SHP77 treated with DMSO at 0.1 percent for 48 hours (cell line): ENCODE measurements at regions not wholly inside any gene's neighbourhood (a gene's known extent, or its start where the extent isn't known, plus 50 kb on each side); places are given as distances from the start of the nearest gene placed in this dataset.

Experiments used
- DNase-seq: peaks from one replicate; lab custom pipeline; 2025; lab: John Stamatoyannopoulos, UW

DNA sequence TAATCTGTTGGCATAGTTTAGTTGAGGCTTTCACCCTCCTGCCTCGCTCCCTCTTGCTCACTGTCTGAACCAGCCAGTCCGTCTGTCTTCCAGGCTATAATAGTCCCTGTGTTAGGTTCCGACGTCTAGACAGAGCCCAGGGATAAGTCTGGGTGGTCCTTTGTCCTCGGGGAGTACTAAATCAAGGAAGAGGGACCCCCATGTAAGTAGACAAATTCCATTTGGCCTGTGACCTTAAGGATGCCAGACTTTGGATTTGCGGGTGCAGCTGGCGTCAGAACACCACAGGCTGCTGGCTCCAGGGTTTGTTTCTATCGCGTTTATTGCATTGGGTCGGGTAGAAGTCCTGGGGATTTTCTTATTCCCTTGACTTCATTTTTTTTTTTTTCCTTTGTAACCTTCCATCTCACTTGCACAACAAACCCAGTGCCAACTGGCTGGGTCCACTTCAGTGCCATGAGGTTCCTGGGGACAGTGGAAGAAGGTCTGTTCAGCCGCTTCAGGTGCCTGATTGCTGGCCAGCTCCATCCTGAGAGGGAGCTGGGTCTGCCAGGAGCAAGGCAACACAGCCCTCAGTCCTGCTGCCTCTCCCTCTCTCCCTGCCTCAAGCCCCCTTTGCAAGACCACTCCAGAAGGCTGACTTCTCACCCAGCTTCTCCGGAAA is 95.4 kb upstream of the KLHL25 start:
- DNase-seq, result no peak

DNA sequence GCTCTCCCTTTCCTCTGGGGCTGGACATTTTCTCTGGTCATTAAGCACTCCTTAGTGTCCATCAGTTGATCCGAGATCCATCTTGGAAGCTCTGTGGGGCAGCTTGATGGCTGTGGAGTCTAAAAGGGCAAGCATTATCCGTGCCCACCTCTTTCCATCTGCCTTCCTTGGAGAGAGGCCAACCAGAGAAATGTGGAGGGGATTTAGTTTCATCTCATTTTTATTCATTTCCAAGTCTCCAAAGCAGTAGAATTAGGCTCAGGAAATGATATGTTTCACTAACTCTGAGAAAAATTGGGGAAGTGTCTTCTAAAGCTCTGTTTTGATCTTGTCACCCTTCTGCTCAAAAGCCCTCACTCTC is 95.9 kb upstream of the KLHL25 start:
- DNase-seq, result no peak

DNA sequence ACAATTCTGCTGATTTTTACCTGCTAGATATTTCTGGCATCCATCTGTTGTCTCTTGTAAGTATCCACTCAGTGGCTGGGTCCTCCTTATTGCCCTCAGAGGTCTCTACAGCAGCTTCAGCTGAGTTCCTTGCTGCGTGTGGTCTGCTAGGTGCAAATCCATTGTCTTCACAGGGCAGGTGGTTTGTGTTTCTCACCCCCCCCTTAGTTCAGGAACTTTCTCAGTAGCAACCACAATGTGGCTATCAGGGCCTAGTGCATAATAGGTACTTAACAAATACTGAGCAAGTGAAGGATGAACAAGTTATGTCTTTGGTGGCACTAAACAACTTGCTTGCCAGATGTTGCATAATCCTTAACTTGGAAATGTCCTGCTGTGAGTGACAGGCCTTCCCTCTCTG is 96.7 kb upstream of the KLHL25 start:
- DNase-seq, result no peak

DNA sequence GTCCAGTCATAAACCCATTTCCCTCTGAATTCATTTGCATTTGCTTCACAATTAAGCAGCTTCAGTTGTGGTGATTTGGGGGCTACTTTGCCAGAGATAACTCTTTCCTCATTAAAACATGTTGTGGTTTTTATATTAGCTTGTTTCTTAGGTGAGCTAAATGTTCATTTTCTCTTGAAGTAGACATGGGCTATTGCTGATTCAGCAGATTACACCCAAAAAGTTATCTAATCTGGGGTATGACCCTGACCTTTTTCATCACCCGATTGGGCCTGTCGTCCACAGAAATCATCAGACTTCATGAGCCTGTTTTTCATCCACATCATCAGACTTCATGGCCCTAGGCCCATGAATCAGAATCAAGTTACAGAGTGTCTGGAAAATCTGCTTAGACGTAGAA is 97.5 kb upstream of the KLHL25 start:
- no peak for DNase-seq

DNA sequence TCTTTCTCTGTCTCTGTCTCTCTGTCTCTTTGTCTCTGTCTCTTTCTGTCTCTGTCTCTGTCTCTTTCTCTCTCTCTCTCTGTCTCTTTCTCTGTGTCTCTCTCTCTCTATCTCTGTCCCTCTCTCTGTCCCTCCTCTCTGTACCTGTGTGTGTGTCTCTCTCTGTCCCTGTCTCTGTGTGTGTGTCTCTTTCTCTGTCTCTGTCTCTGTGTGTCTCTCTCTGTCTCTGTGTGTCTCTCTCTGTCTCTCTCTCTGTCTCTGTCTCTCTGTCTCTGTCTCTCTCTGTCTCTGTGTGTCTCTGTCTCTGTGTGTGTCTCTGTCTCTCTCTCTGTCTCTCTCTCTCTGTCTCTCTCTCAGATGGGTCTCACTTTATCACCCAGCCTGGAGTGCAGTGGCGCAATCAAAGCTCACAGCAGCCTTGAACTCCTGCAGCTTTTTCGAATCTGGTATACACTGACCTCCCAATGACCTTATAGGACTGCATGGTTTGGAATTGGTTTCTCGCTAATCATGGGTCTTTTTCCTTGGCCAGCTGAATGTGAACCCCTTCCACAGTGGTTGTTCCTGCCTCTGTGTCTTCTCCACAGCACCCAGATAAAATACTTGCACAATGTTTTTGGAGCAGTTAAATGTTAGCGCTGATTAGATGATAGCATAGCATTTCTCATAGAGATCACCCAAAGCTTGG is 102.6 kb upstream of the KLHL25 start:
- DNase-seq, result no peak

DNA sequence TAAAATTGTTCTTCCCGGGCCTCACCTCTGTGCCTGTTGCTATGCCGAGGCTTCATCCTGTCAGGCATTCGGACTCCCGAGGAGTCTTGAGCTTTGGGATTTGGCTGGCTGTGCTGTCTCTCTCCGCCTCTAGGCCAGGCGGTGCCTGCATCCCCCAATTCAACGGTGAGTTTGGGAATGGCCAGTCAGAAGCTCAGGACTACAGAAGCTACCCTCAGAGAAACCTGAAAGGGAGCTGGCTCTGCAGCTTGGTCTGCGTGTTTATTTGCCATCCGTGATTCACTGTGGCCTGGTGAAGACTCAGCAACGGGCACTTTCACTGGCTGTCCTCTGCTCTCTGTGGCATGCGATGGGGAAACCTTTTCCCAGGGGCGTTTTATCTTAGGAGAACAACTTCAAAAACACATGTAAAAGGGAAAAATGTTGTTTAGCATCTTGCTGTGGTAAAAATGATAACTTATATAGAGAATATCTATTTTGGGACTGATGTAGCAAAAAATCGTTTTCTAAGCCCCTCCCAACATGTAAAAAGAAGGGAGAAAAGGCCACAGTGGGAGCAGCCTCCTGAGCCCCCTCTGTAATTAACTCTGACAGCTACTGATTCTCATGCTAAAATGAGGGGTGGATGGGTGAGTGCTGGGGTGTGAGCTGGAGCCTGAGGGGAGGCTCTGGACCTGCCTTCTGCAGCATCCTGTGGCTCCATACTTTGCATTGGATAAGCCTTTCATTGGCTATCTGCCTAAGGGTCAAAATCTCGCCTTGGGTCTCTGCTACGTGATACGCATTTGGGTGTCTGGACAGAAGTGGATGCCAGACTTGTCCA is 103.4 kb upstream of the KLHL25 start:
- no peak for DNase-seq

DNA sequence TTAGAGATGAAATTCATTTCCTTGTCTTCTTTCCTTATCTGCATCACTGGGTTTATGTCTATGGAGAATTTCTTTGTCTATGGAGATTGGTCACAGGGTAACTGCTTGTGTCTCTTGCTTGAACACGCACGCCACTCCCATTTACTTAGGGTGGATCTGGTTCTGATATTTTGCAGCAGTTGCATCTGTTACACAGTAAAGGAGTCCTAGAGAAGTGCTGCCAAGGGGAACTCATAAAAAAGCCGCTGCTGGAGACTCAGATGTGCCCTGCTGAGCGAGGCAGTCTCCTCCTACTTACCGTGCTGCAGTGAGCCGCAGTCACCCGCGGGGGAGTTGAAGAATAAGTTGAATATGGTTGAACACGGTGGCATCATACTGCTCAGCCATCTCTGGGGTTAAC is 105.2 kb upstream of the KLHL25 start:
- no peak for DNase-seq

DNA sequence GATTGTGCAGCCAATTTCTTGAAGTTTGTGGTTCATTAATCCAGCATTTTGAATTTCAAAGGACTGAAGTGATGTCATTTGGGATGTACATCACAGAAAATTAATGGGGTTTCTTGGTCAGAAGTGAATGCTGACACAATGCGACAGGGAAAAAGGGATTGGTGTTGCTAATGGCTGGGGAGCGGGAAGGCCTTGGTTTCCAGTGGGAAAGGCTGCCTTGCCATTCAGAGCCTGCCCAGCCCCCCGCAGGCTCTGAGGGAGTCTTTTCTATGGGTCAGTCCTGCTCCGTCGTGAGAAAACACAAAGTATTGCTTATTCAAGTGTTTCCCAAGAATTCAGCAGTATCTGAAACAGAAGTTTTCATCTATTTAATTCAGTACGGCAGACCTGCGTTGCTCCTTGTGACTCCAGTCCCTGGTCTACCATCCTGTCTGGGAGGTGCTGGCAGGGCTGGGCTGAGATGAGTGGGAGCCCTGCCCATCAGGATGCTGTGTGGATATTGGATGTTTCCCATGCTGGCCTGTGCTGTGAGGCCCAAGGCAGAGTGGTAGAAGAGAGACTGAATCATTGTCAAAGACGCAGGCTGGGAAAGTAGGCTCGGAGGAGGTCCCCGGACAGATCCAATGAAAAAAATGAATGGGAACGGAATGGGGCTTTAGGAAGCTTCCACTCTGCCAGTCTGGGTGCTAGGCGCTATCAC is 111.2 kb upstream of the KLHL25 start:
- no peak for DNase-seq

DNA sequence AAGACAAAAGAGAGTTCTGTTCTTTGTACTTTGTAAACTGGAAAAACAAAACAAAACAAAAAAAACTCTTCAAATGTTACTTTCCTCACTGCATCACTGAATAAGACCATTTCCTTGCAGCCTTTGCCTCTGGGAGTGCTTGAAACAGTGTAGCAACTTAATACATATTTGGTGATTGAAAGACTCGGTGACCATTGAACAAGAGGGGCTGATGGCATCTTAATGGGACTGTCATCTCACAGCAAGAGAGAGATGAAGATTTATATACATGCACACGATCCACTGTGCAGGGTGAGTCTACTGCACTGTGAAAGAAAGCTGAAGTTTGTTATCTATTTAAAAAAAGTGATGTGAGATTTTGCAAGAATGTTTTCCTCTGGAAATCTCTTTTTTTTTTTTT is 111.9 kb upstream of the KLHL25 start:
- DNase-seq, result no peak

DNA sequence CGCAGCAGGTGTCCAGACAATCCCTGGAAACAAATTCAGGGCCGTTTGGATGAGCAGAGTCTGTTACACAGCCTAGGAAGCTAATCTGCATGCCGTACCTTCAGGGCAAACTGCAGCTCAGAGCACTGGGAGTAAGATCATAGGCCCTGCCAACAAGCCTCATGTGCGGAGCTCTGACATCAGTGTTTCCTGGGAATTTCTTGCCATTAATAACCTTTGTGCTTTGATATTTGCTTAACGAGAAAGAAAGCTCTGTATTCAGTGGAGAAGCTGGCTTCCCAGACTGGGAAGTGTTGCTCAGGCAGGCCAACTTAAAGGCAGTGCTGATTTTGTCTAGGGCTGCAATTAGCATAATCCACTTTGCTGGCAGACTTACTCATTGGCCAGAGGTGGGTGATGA is 116.1 kb upstream of the KLHL25 start:
- DNase-seq, result no peak

DNA sequence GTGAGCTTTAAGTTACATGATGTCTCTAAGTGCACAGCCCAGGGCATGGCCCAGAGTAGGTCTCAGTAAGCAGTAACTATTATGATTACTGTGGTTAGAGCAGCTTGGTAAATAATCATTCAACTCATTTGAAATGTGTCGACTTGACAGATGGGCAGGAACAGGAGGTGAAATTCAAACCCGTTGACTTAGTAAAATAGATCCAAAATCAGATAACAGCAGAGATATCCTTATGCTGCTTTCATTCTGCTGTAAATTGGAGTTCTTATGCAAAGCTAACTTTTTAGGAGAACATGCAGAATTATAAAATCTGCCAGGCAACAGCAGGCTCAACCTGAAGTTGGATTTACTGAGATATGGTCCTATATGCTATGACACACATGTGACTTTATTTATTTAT is 118.7 kb upstream of the KLHL25 start:
- no peak for DNase-seq

DNA sequence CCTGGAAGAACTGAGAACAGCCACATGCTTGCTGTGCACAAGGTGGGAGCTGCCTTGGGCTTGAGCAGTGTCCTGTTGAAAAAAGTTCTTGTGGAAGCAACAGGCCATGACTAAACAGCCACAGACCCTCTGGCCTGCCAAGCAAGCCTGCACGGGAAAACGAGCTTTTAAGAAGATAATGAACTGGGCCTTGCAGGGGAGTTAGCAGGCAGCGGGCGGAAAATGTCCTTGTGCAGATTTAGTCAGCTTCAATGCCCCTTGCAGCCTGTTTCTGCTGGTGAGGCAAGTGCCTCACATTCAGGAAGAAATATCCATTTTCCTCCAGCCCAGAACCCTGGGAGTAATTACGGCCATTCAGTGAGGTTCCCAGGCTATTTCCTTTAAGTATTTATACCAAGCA is 126.2 kb upstream of the KLHL25 start:
- DNase-seq, result no peak

DNA sequence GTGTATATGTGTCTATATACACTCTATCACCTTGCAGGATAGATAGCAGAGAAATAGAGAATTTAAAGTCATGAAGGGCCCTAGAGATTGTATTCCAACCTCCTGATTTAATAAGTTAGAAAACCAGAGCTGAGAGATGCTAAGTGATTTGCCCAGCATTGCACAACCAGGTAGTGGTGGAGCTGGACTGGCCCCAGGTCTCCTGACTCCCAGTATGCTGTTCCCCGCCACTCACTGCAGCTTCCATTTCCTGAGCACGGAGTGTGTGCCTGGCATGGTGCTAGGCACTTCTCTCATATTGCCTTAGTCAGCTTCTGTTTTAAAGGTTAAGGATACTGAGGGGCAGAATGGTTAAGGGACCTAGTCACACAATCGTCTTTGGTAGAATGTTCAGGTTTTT is 129.4 kb upstream of the KLHL25 start:
- DNase-seq, result no peak

DNA sequence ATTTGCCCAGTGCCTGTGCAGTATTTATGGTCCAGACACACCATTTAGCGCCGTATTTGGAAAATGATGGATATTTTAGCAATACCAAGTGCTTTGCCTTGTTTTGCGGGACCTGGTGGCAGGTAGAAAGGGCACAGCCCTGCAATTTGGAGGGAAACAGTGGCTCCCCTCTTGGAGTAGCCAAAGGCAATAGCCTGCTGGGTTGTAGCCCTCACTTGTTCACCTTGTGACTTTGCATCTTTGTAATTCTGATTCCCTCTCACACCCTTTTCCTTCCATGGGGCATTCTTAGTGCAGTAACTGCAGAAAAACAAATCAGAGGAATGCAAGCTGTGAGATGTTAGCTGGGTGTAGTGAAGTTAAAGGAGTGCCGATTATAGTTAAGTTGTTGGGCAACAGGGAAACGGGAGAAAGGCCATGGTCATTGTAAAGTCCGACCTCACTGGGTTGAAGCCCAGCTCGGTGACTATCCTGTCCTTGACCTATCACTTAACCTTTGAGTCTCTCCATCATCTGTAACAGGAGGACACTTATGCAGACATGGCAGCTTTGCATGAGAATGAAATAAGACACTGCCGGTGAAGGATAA is 131.0 kb upstream of the KLHL25 start:
- DNase-seq, result no peak

DNA sequence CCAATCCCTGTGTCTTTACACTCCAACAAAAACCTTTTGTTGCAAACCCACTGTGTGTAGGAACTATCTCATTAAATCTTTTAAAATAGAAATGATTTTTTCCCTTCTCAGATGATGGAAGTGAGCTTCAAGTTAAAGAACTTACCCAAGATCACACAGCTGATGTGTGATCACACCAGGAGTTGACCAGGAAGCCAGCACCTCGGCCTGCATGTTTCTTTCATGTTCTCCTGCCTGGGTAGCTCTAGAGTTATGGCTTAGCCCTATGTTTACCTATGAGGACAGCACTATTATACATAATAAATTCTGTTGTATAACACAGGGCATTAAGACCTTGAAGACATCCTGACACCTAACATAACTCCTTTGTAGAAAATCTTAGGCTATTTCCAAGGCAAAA is 132.1 kb upstream of the KLHL25 start:
- DNase-seq, result no peak

DNA sequence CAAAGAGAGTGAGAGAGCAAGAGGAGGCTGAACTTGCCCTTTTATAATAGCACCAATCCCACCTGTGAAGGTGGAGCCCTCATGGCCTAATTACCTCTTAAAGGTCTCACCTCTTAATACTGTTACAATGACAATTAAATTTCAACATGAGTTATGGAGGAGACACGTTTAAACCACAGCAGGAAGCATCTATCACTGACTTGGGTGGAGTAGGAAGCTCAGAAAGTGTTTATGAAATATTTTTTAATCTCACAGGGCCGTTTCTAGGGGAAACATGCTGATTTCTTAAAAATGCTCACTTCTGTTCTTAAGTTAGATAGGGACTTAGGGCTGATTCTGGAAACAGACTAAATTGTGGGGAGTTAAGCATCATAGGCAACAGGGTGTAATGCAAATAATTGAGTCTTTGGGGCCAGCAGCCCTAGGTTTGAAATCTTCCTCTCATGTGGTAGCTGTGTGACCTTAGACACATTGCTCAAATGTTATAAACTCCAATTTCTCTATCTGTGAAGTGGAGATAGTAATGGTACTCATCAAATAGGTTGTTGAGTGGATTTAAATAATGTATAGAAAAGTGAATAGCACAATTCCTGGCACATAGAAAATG is 133.3 kb upstream of the KLHL25 start:
- no peak for DNase-seq

DNA sequence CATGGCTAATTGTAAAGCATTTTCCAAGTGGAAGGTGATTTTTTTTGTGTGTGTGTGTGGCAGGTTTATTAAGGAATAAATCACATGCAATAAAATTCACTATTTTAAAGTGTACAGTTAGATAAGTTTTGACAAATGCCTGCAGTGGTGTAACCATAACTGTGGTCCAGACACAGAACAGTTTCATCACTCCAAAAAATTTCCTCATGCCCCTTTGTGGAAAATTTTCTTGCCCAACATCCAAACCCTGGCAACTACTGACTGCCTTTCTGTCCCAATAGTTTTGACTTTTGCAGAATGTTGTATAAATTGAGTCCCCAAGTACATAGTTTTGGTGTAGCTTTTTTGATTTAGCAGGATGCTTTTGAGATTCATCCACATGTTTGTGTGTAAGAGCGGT is 135.1 kb upstream of the KLHL25 start:
- no peak for DNase-seq

DNA sequence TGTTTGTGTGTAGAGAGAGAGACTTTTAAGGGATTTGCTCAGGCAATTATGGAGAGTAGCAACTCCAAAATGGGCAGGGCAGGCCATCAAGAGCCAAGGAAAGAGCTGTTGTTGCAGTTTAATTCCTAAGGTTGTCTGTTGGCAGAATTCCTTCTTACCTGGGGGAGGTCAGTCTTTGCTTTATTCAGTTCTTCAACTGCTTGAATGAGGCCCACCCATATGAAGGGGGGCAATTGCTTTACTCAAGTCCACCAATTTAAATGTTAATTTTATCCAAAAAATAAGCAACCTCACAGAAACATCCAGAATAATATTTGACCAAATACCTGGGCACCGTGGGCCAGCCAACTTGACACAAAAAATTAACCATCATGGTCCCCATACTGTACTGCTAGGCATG is 137.7 kb upstream of the KLHL25 start:
- DNase-seq, result no peak

DNA sequence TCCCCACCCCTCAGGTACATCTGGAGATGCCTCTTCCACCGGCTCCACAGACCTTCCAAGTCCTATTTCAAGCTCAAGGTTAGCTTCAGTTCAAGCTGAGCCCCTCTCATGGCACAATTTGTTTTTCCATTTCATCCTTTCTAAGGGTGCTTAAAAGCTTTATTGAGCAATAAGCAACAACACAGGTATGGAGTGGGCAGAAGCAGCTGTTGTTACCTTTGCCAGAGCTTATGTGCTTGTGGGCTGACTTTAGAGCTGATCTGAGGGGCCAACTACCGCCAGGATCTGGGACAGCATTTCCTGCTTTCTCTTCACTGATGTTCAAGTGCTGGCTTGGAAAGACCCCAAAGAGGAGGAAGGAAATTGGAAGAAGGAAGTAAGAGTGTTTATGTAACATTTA is 140.0 kb upstream of the KLHL25 start:
- DNase-seq, result no peak

DNA sequence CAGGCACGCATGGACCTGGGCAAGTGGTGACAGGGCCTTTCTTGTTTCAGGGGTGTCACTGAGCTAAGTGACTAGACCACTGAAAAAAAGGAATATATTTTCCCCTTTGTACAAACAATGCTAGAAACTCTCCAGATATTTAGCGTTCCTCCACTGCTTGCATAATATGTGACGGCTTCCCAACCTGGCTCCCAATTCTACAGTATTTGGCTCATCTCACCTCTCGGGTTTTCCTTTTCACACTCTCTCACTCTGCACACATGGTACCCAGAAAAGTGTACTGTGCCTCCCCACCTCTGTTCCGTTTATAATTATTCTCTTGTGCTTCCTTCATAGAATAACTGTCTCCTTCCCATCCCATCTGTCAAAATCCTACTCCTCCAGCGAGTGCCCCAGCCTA is 140.5 kb upstream of the KLHL25 start:
- DNase-seq, result no peak

DNA sequence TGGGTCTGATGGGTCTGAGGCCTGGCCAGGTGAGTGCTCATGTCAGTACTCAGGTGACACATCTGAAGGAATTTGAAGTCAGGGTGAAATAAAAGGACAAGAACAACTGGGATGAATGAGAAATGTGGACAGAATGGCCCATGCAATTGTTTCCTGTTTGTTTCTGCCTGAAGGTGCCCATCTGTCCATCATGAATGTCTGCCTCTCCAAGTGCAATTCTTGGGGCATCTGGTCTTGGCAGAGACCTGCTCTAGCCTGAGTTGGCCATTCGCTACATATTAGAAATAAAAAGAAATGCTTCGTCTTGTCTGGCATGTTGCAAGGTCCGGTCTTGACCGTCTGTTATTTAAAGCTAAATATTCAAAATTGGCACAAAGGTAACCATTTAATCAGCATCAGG is 142.0 kb upstream of the AGBL1 start:
- no peak for DNase-seq
